Naive thymus-derived CD4-positive, alpha-beta T cell (primary cell): ENCODE measurements at regions not wholly inside any gene's neighbourhood (a gene's known extent, or its start where the extent isn't known, plus 50 kb on each side); places are given as distances from the start of the nearest gene placed in this dataset.

Experiments
- ATAC-seq: fragments of 150-1000 bp; cut with Tn5 transposase; 2 replicates; pipeline ENCODE4 v1.10.0; 2021; ENCODE audit warnings: mild to moderate bottlenecking, moderate library complexity
- CTCF ChIA-PET: fragments of 350-600 bp; sonication (Branson Sonifier 250); formaldehyde crosslinking; loops from one replicate; lab custom pipeline; 2021; ENCODE audit warnings: antibody characterized with exemption; lab: Charles Lee
- POLR2A ChIA-PET: fragments of 350-600 bp; sonication (Branson Sonifier 250); formaldehyde crosslinking; loops from one replicate; lab custom pipeline; 2021; ENCODE audit warnings: antibody characterized with exemption, inconsistent platforms; lab: Charles Lee
- DNase-seq, 9 donors: peaks; one replicate each; pipeline versions ENCODE4 v3.0.0 to v3.0.0-alpha.2; 2020 to 2022; ENCODE audit warnings: mixed read lengths in 1 of 9
- H3K27ac ChIP-seq: one replicate; pipeline ENCODE4 v1.7.0; 2013; ENCODE audit warnings: mild to moderate bottlenecking, low read depth, low read length, moderate library complexity
- H3K27me3 ChIP-seq, 2 donors: one replicate each; pipeline ENCODE4 v1.7.0; 2013; ENCODE audit warnings: low read length in 2 of 2, mild to moderate bottlenecking in 2 of 2, moderate library complexity in 2 of 2; ENCODE audit not compliant: control insufficient read depth in 2 of 2, insufficient read depth in 2 of 2
- H3K36me3 ChIP-seq, 3 experiments: 1 replicate in 2 of 3; 2 replicates in 1 of 3; pipeline ENCODE4 v1.7.0; 2013; ENCODE audit warnings: low read length in 3 of 3, mild to moderate bottlenecking in 3 of 3, moderate library complexity in 1 of 3; ENCODE audit not compliant: insufficient read depth in 3 of 3, control insufficient read depth in 2 of 3
- H3K4me1 ChIP-seq, 2 donors: one replicate each; pipeline ENCODE4 v1.7.0; 2013; ENCODE audit warnings: low read length in 2 of 2, mild to moderate bottlenecking in 2 of 2, moderate library complexity in 1 of 2; ENCODE audit not compliant: control insufficient read depth in 2 of 2, insufficient read depth in 2 of 2
- H3K4me3 ChIP-seq: 2 replicates; pipeline ENCODE4 v1.7.0; 2013; ENCODE audit warnings: mild to moderate bottlenecking, low read length
- H3K9me3 ChIP-seq, 3 experiments: 1 replicate in 2 of 3; 2 replicates in 1 of 3; pipeline ENCODE4 v1.7.0; 2013; ENCODE audit warnings: low read length in 3 of 3; ENCODE audit not compliant: control insufficient read depth in 2 of 3
- H3K27ac Mint-ChIP-seq, 9 donors: one replicate each; pipeline ENCODE4 v1.8.0; 2020 to 2022; ENCODE audit warnings: mixed read lengths in 9 of 9, mild to moderate bottlenecking in 8 of 9, moderate library complexity in 5 of 9, inconsistent platforms in 2 of 9
- H3K27me3 Mint-ChIP-seq, 5 donors: one replicate each; pipeline ENCODE4 v1.8.0; 2021 to 2022; ENCODE audit warnings: mixed read lengths in 5 of 5, mild to moderate bottlenecking in 1 of 5
- H3K36me3 Mint-ChIP-seq, 5 donors: one replicate each; pipeline ENCODE4 v1.8.0; 2020 to 2022; ENCODE audit warnings: mixed read lengths in 5 of 5, mild to moderate bottlenecking in 3 of 5, inconsistent platforms in 1 of 5
- H3K4me1 Mint-ChIP-seq, 7 donors: one replicate each; pipeline ENCODE4 v1.8.0; 2020 to 2022; ENCODE audit warnings: mixed read lengths in 7 of 7, mild to moderate bottlenecking in 3 of 7, inconsistent platforms in 1 of 7
- H3K4me3 Mint-ChIP-seq, 10 donors: one replicate each; pipeline ENCODE4 v1.8.0; 2020 to 2022; ENCODE audit warnings: mild to moderate bottlenecking in 10 of 10, mixed read lengths in 10 of 10, moderate library complexity in 6 of 10, inconsistent platforms in 2 of 10
- H3K9me3 Mint-ChIP-seq, 11 donors: one replicate each; pipeline ENCODE4 v1.8.0; 2020 to 2022; ENCODE audit warnings: mixed read lengths in 11 of 11, mild to moderate bottlenecking in 4 of 11, inconsistent platforms in 1 of 11, moderate library complexity in 1 of 11
- intact Hi-C, 2 donors: fragments of 100-400 bp; cut with micrococcal nuclease; formaldehyde crosslinking; loops; one replicate each; pipeline ENCODE4 v1.15.1; 2023

- H3K9me3 Mint-ChIP-seq = no peaks in the 10 kb centered on the region
- DNase-seq (no peak), ATAC-seq (no peak)
- H3K27me3 ChIP-seq = no peaks in the 10 kb centered on the region
- intact Hi-C loops = no loop called here
- no peaks in the 10 kb centered on the region for H3K36me3 ChIP-seq
- ChIA-PET CTCF (no interaction called here), POLR2A (no interaction called here)
- no peak overlapping the region for H3K4me3 Mint-ChIP-seq
- H3K27ac Mint-ChIP-seq = no peak overlapping the region
- H3K4me1 Mint-ChIP-seq = no peaks in the 10 kb centered on the region
- H3K27ac ChIP-seq = no peak overlapping the region
- peaks cover 0 to 7% (median 0%) of the 10 kb centered on the region in 5 donors for H3K27me3 Mint-ChIP-seq
- H3K4me3 ChIP-seq = no peak overlapping the region
- no peaks in the 10 kb centered on the region for H3K36me3 Mint-ChIP-seq
- H3K4me1 ChIP-seq = no peaks in the 10 kb centered on the region
- no peaks in the 10 kb centered on the region for H3K9me3 ChIP-seq
These were observed 480.5 kb downstream of the EPM2A start for GRCh38 chr6:145254649-145255401.

GRCh38 chr6:145257704-145258103 is 477.6 kb downstream of the EPM2A start:
- ChIA-PET POLR2A (no interaction called here), CTCF (no interaction called here)
- intact Hi-C loops = no loop called here
- no peak for DNase-seq
- H3K4me1 Mint-ChIP-seq = no peaks in the 10 kb centered on the region
- H3K9me3 Mint-ChIP-seq = no peaks in the 10 kb centered on the region
- no peaks in the 10 kb centered on the region for H3K4me1 ChIP-seq
- no peak for ATAC-seq
- H3K4me3 ChIP-seq = no peak overlapping the region
- no peaks in the 10 kb centered on the region for H3K27me3 ChIP-seq
- peaks cover 0 to 16% (median 5%) of the 10 kb centered on the region in 5 donors for H3K27me3 Mint-ChIP-seq
- H3K27ac Mint-ChIP-seq = no peak overlapping the region
- no peak overlapping the region for H3K4me3 Mint-ChIP-seq
- H3K27ac ChIP-seq = no peak overlapping the region
- H3K36me3 Mint-ChIP-seq = no peaks in the 10 kb centered on the region
- H3K9me3 ChIP-seq = no peaks in the 10 kb centered on the region
- H3K36me3 ChIP-seq = no peaks in the 10 kb centered on the region

GRCh38 chr6:145258122-145258521 is 477.2 kb downstream of the EPM2A start:
- no peaks in the 10 kb centered on the region for H3K36me3 ChIP-seq
- no peak overlapping the region for H3K4me3 ChIP-seq
- DNase-seq = no peak
- Mint-ChIP-seq H3K36me3 (no peaks in the 10 kb centered on the region), H3K9me3 (no peaks in the 10 kb centered on the region), H3K4me3 (no peak overlapping the region), H3K4me1 (no peaks in the 10 kb centered on the region), H3K27me3 (peaks cover 0 to 16% (median 5%) of the 10 kb centered on the region in 5 donors), H3K27ac (no peak overlapping the region)
- ATAC-seq = no peak
- H3K27me3 ChIP-seq = no peaks in the 10 kb centered on the region
- H3K4me1 ChIP-seq = no peaks in the 10 kb centered on the region
- intact Hi-C loops = no loop called here
- no peak overlapping the region for H3K27ac ChIP-seq
- ChIA-PET POLR2A (no interaction called here), CTCF (no interaction called here)
- H3K9me3 ChIP-seq = no peaks in the 10 kb centered on the region

DNA sequence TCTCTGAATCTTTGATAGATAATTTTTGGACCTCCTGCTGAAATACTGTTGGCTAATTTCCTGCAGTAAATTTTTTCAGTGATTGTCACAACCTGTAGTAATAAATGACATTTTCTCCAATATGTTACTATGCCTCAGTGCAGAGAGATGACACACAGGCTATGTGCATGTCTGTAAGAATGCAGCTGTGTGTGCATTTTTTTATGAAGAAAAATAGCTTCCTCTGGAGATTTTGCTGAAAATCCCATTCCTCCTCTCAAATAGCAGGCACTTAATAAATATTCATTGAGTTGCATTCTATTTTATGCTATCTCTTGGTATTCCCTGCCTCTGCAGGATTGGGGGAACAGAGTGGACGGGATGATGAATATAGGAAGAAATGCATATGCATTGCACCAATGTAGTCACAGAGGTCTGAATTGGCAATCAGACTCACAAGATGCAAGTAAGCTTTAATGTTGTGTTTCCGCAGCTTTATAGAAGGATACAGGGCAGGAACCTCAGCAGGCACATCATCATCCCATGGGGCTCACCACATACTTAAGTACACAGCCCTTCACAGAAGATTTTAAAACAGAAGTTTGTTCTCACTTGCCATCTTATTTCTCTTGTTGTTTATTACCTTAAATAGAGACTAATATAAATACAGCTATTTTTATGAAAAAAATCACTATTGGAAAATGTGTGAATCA is 474.7 kb downstream of the EPM2A start:
- Mint-ChIP-seq H3K4me1 (no peaks in the 10 kb centered on the region), H3K9me3 (no peaks in the 10 kb centered on the region), H3K27ac (no peak overlapping the region), H3K27me3 (peaks cover 0 to 16% (median 3%) of the 10 kb centered on the region in 5 donors), H3K4me3 (no peak overlapping the region), H3K36me3 (no peaks in the 10 kb centered on the region)
- no peak for ATAC-seq
- Histone ChIP-seq H3K36me3 (no peaks in the 10 kb centered on the region), H3K4me3 (no peak overlapping the region), H3K27ac (no peak overlapping the region), H3K27me3 (no peaks in the 10 kb centered on the region), H3K4me1 (no peaks in the 10 kb centered on the region), H3K9me3 (no peaks in the 10 kb centered on the region)
- no peak for DNase-seq
- intact Hi-C loops = no loop called here
- POLR2A ChIA-PET = no interaction called here
- CTCF ChIA-PET = no interaction called here

DNA sequence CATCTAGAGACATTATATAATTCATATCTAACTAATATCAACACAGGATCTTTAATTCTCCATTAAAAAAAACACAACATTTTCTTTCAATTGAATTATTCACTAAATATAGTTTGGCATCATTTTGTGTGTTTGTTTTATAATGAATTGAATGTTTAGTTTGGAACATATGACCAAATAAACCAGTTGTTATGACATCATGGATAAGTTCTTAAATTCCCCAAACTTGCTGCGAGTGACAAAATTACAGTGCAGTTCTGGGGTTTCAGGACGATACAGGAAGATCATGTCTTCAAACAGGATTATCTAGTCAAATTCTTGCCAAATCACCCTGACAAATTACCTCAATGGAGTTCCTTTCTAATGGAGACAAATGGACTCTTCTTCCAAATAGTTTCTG is 473.6 kb downstream of the EPM2A start:
- intact Hi-C loops = no loop called here
- H3K9me3 Mint-ChIP-seq = no peaks in the 10 kb centered on the region
- no peak overlapping the region for H3K4me3 Mint-ChIP-seq
- ChIA-PET CTCF (no interaction called here), POLR2A (no interaction called here)
- H3K27me3 Mint-ChIP-seq = peaks cover 0 to 16% (median 3%) of the 10 kb centered on the region in 5 donors
- no peak for ATAC-seq
- Histone ChIP-seq H3K27ac (no peak overlapping the region), H3K4me1 (no peaks in the 10 kb centered on the region), H3K27me3 (no peaks in the 10 kb centered on the region), H3K9me3 (no peaks in the 10 kb centered on the region), H3K4me3 (no peak overlapping the region), H3K36me3 (no peaks in the 10 kb centered on the region)
- no peaks in the 10 kb centered on the region for H3K36me3 Mint-ChIP-seq
- no peaks in the 10 kb centered on the region for H3K4me1 Mint-ChIP-seq
- no peak overlapping the region for H3K27ac Mint-ChIP-seq
- no peak for DNase-seq

GRCh38 chr6:145262771-145263170 is 472.5 kb downstream of the EPM2A start:
- no peak for ATAC-seq
- no peaks in the 10 kb centered on the region for H3K9me3 ChIP-seq
- no peak overlapping the region for H3K27ac ChIP-seq
- no peaks in the 10 kb centered on the region for H3K36me3 ChIP-seq
- H3K4me1 ChIP-seq = no peaks in the 10 kb centered on the region
- Mint-ChIP-seq H3K4me1 (no peaks in the 10 kb centered on the region), H3K4me3 (no peak overlapping the region), H3K36me3 (no peaks in the 10 kb centered on the region), H3K27ac (no peak overlapping the region), H3K27me3 (peaks cover 0 to 20% (median 3%) of the 10 kb centered on the region in 5 donors), H3K9me3 (no peaks in the 10 kb centered on the region)
- ChIA-PET POLR2A (no interaction called here), CTCF (no interaction called here)
- intact Hi-C loops = no loop called here
- H3K4me3 ChIP-seq = no peak overlapping the region
- H3K27me3 ChIP-seq = no peaks in the 10 kb centered on the region
- no peak for DNase-seq

DNA sequence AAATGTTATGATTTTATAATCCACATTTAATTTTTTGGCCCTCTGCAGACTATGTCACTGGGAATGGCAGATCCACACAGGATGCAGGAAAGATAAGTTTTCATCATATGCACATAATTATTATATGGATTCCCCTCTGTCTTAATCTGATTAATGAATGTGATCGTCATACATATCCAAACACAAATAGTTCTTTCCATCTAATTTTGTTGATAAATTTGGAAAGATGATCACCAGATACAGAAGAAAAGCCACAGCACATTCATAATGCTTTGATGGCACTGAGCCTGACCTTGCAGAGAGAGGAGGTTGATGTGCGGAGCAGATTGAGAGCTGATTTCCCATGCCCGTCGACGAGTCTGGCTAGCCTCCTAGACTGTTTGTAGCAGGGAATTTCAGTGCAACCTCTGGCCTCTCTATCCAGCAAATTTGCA is 471.5 kb downstream of the EPM2A start:
- Histone ChIP-seq H3K27ac (no peak overlapping the region), H3K27me3 (no peaks in the 10 kb centered on the region), H3K4me1 (no peaks in the 10 kb centered on the region), H3K36me3 (no peaks in the 10 kb centered on the region), H3K9me3 (no peaks in the 10 kb centered on the region), H3K4me3 (no peak overlapping the region)
- ChIA-PET POLR2A (no interaction called here), CTCF (no interaction called here)
- intact Hi-C loops = no loop called here
- no peak overlapping the region for H3K27ac Mint-ChIP-seq
- peaks cover 0 to 18% (median 3%) of the 10 kb centered on the region in 5 donors for H3K27me3 Mint-ChIP-seq
- no peaks in the 10 kb centered on the region for H3K9me3 Mint-ChIP-seq
- no peak overlapping the region for H3K4me3 Mint-ChIP-seq
- H3K4me1 Mint-ChIP-seq = no peaks in the 10 kb centered on the region
- no peaks in the 10 kb centered on the region for H3K36me3 Mint-ChIP-seq
- DNase-seq (no peak), ATAC-seq (no peak)
